ENCODE measurements at regions not wholly inside any gene's neighbourhood (a gene's known extent, or its start where the extent isn't known, plus 50 kb on each side); places are given as distances from the start of the nearest gene placed in this dataset.

DNA sequence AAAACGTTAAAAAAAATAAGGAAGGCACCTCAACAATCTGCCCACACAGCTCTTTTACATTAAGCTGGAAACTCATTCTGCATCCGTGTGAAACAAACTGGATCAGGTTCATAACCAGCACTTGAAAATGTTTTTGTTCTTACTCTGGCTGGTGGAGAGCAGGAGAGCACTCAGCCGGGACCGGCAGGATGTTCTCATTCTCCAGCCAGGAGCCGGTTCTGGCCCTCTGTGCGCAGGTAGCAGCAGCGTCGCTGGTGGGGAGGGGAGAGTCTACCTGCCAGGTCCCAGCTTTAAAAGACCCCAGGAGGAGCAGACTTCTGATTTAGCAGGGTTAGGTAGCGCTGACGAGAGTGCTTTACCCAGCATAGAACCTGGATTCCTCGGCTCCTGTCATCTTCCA, 834.9 kb upstream of the SALL3 start:
- Histone ChIP-seq H3K4me2 (ENCODE audit: low read depth, low read length) (no peak overlapping the region), H3K27ac (ENCODE audit: extremely low read length, insufficient read depth, low read length) (no peak overlapping the region), H3K27me3 (ENCODE audit: control insufficient read depth in 1 of 2, insufficient read depth in 2 of 2, low read length in 2 of 2) (peaks cover 1 to 3% of the 10 kb centered on the region in 2 experiments; a peak in 2 of 5 replicates), H3K9ac (ENCODE audit: insufficient read depth, low read depth, low read length) (no peak overlapping the region), H3K79me2 (ENCODE audit: insufficient read depth, low read length) (no peaks in the 10 kb centered on the region), H3K9me3 (ENCODE audit: low read length) (no peaks in the 10 kb centered on the region), H4K20me1 (ENCODE audit: insufficient read depth, low read length) (no peaks in the 10 kb centered on the region), H3K36me3 (replicated peaks in 1 of 2; ENCODE audit: control insufficient read depth in 1 of 2, insufficient read depth in 2 of 2, low read length in 2 of 2) (no peaks in the 10 kb centered on the region), H2AFZ (ENCODE audit: low read length) (no peak overlapping the region), H3K4me3 (replicated peaks in 1 of 3; ENCODE audit: insufficient read depth in 1 of 3, low read depth in 2 of 3, low read length in 3 of 3) (no peak overlapping the region), H3K4me1 (ENCODE audit: insufficient read depth, low read length) (no peaks in the 10 kb centered on the region)
- ChIA-PET POLR2A (no interaction called here), CTCF (ENCODE audit: low intra/inter-chr PET ratio, low total read pairs) (no interaction called here)
- no peak for FAIRE-seq
- WGBS (ENCODE audit: low lambda C conversion rate): 9% methylated on average over 3 of the region's 11 CpGs
- no peak for ATAC-seq
- in situ Hi-C loops (cut with HindIII; ENCODE audit: extremely low pct_ligation_motif_present, low pct_unique_long_range_greater_than_20kb) (no loop called here), intact Hi-C loops (cut with micrococcal nuclease; ENCODE audit: unreplicated experiment) (no loop called here)
- no TSS peak for BruUV-seq (replicated peaks)
- DNase-seq (ENCODE audit: low spot score): no peak
- TF ChIP-seq ARID2 (CRISPR knock-in tag; IDR thresholded peaks at IDR 0.05; ENCODE audit: borderline replicate concordance): no peak
- 0 out of 4 replicates have a peak, but pooled peaks of 1 of the 2 experiments have one; percentile 3 for TF ChIP-seq MAFK (conservative IDR thresholded peaks at IDR 0.05 in 1 of 2, IDR thresholded peaks at IDR 0.05 in 1 of 2; ENCODE audit: low read length in 2 of 2)
- TF ChIP-seq TOE1 (CRISPR knock-in tag; IDR thresholded peaks at IDR 0.05): no peak

- intact Hi-C loops (cut with micrococcal nuclease; ENCODE audit: unreplicated experiment): no loop called here
- CTCF ChIA-PET (ENCODE audit: low intra/inter-chr PET ratio, low total read pairs): no interaction called here
- H3K27ac ChIP-seq (ENCODE audit: extremely low read length, insufficient read depth, low read length): no peak overlapping the region
- H3K4me1 ChIP-seq (ENCODE audit: insufficient read depth, low read length): no peaks in the 10 kb centered on the region
- H3K36me3 ChIP-seq (replicated peaks in 1 of 2; ENCODE audit: control insufficient read depth in 1 of 2, insufficient read depth in 2 of 2, low read length in 2 of 2): no peaks in the 10 kb centered on the region
- H3K4me2 ChIP-seq (ENCODE audit: low read depth, low read length): no peak overlapping the region
- peaks cover 2 to 3% of the 10 kb centered on the region in 2 experiments; a peak in 1 of 5 replicates for H3K27me3 ChIP-seq (ENCODE audit: control insufficient read depth in 1 of 2, insufficient read depth in 2 of 2, low read length in 2 of 2)
- H3K9ac ChIP-seq (ENCODE audit: insufficient read depth, low read depth, low read length): no peak overlapping the region
- FAIRE-seq (no peak), DNase-seq (ENCODE audit: low spot score) (no peak), ATAC-seq (no peak)
- H4K20me1 ChIP-seq (ENCODE audit: insufficient read depth, low read length): no peaks in the 10 kb centered on the region
- BruUV-seq (replicated peaks): no TSS peak
- POLR2A ChIA-PET: no interaction called here
- no peak overlapping the region for H3K4me3 ChIP-seq (replicated peaks in 1 of 3; ENCODE audit: insufficient read depth in 1 of 3, low read depth in 2 of 3, low read length in 3 of 3)
- no peak overlapping the region for H2AFZ ChIP-seq (ENCODE audit: low read length)
- in situ Hi-C loops (cut with HindIII; ENCODE audit: extremely low pct_ligation_motif_present, low pct_unique_long_range_greater_than_20kb): no loop called here
- H3K79me2 ChIP-seq (ENCODE audit: insufficient read depth, low read length): no peaks in the 10 kb centered on the region
- no peaks in the 10 kb centered on the region for H3K9me3 ChIP-seq (ENCODE audit: low read length)
- 42% methylated on average over 9 of the region's 9 CpGs for WGBS (ENCODE audit: low lambda C conversion rate)
- no peak for TF ChIP-seq SPEN (CRISPR knock-in tag; IDR thresholded peaks at IDR 0.05; ENCODE audit: low read depth)
- no peak for TF ChIP-seq ZNF432 (CRISPR knock-in tag; IDR thresholded peaks at IDR 0.05; ENCODE audit: borderline replicate concordance)
- no peak for TF ChIP-seq ZNF446 (CRISPR knock-in tag; IDR thresholded peaks at IDR 0.05)
- TF ChIP-seq ATF3 (CRISPR knock-in tag; IDR thresholded peaks at IDR 0.05): no peak
- TF ChIP-seq, protein P1, sequence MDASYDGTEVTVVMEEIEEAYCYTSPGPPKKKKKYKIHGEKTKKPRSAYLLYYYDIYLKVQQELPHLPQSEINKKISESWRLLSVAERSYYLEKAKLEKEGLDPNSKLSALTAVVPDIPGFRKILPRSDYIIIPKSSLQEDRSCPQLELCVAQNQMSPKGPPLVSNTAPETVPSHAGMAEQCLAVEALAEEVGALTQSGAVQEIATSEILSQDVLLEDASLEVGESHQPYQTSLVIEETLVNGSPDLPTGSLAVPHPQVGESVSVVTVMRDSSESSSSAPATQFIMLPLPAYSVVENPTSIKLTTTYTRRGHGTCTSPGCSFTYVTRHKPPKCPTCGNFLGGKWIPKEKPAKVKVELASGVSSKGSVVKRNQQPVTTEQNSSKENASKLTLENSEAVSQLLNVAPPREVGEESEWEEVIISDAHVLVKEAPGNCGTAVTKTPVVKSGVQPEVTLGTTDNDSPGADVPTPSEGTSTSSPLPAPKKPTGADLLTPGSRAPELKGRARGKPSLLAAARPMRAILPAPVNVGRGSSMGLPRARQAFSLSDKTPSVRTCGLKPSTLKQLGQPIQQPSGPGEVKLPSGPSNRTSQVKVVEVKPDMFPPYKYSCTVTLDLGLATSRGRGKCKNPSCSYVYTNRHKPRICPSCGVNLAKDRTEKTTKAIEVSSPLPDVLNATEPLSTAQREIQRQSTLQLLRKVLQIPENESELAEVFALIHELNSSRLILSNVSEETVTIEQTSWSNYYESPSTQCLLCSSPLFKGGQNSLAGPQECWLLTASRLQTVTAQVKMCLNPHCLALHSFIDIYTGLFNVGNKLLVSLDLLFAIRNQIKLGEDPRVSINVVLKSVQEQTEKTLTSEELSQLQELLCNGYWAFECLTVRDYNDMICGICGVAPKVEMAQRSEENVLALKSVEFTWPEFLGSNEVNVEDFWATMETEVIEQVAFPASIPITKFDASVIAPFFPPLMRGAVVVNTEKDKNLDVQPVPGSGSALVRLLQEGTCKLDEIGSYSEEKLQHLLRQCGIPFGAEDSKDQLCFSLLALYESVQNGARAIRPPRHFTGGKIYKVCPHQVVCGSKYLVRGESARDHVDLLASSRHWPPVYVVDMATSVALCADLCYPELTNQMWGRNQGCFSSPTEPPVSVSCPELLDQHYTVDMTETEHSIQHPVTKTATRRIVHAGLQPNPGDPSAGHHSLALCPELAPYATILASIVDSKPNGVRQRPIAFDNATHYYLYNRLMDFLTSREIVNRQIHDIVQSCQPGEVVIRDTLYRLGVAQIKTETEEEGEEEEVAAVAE (CRISPR knock-in tag; IDR thresholded peaks at IDR 0.05; ENCODE audit: borderline replicate concordance): no peak
- TF ChIP-seq BORCS8-MEF2B (CRISPR knock-in tag; IDR thresholded peaks at IDR 0.05): no peak
- no peak for TF ChIP-seq TGIF2 (CRISPR knock-in tag; IDR thresholded peaks at IDR 0.05)
- TF ChIP-seq EHMT2 (IDR thresholded peaks at IDR 0.05; ENCODE audit: borderline replicate concordance, low read depth, low read length): no peak
- no peak for TF ChIP-seq MIXL1 (CRISPR knock-in tag; IDR thresholded peaks at IDR 0.05)
- TF ChIP-seq, protein P2, sequence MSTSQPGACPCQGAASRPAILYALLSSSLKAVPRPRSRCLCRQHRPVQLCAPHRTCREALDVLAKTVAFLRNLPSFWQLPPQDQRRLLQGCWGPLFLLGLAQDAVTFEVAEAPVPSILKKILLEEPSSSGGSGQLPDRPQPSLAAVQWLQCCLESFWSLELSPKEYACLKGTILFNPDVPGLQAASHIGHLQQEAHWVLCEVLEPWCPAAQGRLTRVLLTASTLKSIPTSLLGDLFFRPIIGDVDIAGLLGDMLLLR (CRISPR knock-in tag; IDR thresholded peaks at IDR 0.05): no peak
- TF ChIP-seq ZNF44 (CRISPR knock-in tag; IDR thresholded peaks at IDR 0.05): no peak
Measured at GRCh38 chr18:78145096-78145495, 834.5 kb upstream of the SALL3 start.

Data from HepG2 (cell line).